Pancreas (tissue), 10 donors: ENCODE measurements at regions not wholly inside any gene's neighbourhood (a gene's known extent, or its start where the extent isn't known, plus 50 kb on each side); places are given as distances from the start of the nearest gene placed in this dataset.

Experiments used
- ATAC-seq, 4 donors: fragments of 200-7000 bp; cut with Tn5 transposase; one replicate each; pipeline versions ENCODE4 v1.8.0 to v1.9.1; 2020; ENCODE audit warnings: mild to moderate bottlenecking in 4 of 4, moderate library complexity in 4 of 4
- DNase-seq, 6 donors: peaks; one replicate each; pipeline ENCODE4 v3.0.0-alpha.2; 2020
- FAIRE-seq: peaks from 2 replicates; lab custom pipeline; 2012; peaks lifted over from hg19 to GRCh38; lab: Jason Lieb, UNC
- H3K27ac ChIP-seq, 4 donors: fragments of 200-600 bp; sonication (generic); 1 replicate in 3 of 4; 2 replicates in 1 of 4; pipeline versions ENCODE4 v1.5.0 to v1.8.0; 2020
- H3K27me3 ChIP-seq, 4 donors: fragments of 200-600 bp; one replicate each; pipeline ENCODE4 v1.8.0; 2021
- H3K36me3 ChIP-seq, 3 donors: fragments of 200-600 bp; sonication (generic) in 1 of 3; one replicate each; pipeline versions ENCODE4 v1.5.0 to v1.8.0; 2020 to 2021
- H3K4me1 ChIP-seq, 3 donors: fragments of 200-600 bp; one replicate each; pipeline ENCODE4 v1.8.0; 2021
- H3K4me3 ChIP-seq, 4 donors: fragments of 200-600 bp; sonication (generic) in 2 of 4; one replicate each; pipeline versions ENCODE4 v1.5.0 to v1.8.0; 2020 to 2021
- H3K9me3 ChIP-seq, 4 donors: fragments of 200-600 bp; one replicate each; pipeline ENCODE4 v1.8.0; 2021
- WGBS, 2 donors: extraction: QIAGEN DNeasy Blood & Tissue Kit; methylation state at CpG; one replicate each; pipeline ENCODE4 v1.1.7; 2013; 5-methylcytosine and 5-hydroxymethylcytosine counted together
- intact Hi-C, 3 donors: fragments of 100-400 bp; cut with DNase I; formaldehyde crosslinking; loops; one replicate each; pipeline versions ENCODE4 v1.11.1 to v1.14.2; 2022
- TF ChIP-seq, protein P1 (sequence below), 4 donors: fragments of 200-600 bp; sonication (generic) in 3 of 4; IDR thresholded peaks; one replicate each; pipeline versions ENCODE4 v1.5.0 to v1.8.0; 2021; ENCODE audit warnings: antibody characterized with exemption in 4 of 4
- donor health status: healthy with polysubstance abuse.
- donor health status: DM: no; HTN: no; CAD: no; lungs with moderate emphysema.
- donor health status: DM: no; HTN: no; CAD: no.
- donor health status: control.
- donor health status: control.
- donor health status: Bipolar disorder and iron deficiency.
- donor health status: DM: yes; HTN: yes; CAD: no.
- donor health status: DM: no; HTN: no; CAD: no.
- donor health status: DM: no; HTN: no; CAD: no.
- donor health status: DM: yes; HTN: yes; CAD: no.

DNA sequence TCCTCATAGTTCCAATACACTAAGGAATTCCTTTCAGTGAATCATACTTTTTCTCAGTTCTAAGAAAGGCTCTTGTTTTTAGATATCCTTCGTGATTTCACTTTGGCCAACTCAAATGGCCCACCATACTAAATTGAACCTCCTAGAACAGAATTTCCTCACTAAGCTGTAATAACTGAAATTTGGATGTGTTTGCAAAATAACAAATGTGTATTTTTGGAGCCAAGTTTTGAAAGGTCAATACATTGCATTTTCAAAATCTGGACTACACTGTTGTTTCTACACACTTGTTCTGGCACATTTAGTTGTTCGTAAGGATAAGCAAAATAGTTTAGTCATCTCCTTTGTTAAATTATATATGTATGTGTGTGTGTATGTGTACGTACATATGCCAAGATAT is 439.0 kb upstream of the STXBP6 start:
- no peaks in the 10 kb centered on the region for H3K4me1 ChIP-seq
- no peaks in the 10 kb centered on the region for H3K9me3 ChIP-seq
- WGBS, 2 donors: 56 to 63% methylated on average over 3 of the region's 3 CpGs

DNA sequence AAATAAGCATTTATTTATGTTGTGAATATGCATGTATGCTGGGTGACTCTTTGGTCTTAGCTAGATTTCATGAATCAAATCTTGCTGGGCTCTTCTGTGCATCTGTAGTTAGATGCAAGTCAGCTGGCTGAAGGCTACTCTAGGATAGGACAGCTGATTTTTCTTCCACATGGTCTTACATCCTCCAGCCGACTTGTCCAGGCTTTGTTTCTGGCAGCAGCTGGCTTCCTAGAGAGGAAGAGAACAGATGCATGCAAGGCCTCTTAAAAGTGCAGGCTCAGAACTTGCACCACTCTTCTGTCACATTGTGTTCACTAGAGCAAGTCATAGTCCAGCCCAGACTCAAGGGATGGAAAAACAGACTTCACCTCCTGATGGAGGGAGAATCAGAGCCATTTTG is 435.4 kb upstream of the STXBP6 start:
- intact Hi-C loops: no loop called here

More for the DNA sequence above, 439.0 kb upstream of the STXBP6 start:
- Histone ChIP-seq H3K36me3 (no peaks in the 10 kb centered on the region), H3K27ac (no peak overlapping the region), H3K4me3 (no peak overlapping the region), H3K27me3 (peaks cover 0 to 8% (median 0%) of the 10 kb centered on the region in 4 donors)
- intact Hi-C loops: no loop called here
- FAIRE-seq: no peak
- TF ChIP-seq, protein P1, sequence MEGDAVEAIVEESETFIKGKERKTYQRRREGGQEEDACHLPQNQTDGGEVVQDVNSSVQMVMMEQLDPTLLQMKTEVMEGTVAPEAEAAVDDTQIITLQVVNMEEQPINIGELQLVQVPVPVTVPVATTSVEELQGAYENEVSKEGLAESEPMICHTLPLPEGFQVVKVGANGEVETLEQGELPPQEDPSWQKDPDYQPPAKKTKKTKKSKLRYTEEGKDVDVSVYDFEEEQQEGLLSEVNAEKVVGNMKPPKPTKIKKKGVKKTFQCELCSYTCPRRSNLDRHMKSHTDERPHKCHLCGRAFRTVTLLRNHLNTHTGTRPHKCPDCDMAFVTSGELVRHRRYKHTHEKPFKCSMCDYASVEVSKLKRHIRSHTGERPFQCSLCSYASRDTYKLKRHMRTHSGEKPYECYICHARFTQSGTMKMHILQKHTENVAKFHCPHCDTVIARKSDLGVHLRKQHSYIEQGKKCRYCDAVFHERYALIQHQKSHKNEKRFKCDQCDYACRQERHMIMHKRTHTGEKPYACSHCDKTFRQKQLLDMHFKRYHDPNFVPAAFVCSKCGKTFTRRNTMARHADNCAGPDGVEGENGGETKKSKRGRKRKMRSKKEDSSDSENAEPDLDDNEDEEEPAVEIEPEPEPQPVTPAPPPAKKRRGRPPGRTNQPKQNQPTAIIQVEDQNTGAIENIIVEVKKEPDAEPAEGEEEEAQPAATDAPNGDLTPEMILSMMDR (IDR thresholded peaks at IDR 0.05): no peak
- ATAC-seq: no peak
- DNase-seq: no peak

DNA sequence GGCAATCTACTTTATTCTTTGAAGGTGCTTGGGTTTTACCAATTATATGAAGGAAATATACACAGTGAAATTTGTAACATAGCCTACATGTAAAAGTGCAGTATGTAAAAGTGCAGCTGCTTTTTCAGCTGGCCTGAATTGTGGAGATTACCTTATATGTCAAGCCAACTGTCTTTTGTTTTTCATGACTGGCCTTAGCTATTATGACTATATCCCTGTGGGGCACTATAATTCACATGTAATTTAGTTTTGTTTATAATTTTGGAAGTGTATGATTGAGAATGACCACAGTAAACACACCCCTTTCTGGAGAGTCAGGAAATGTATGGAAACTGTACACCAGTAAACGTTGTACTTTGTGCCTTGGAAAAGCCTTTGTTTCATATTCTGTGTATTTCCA is 435.0 kb upstream of the STXBP6 start:
- no peaks in the 10 kb centered on the region for H3K9me3 ChIP-seq
- intact Hi-C loops: no loop called here
- ATAC-seq: no peak
- H3K4me1 ChIP-seq: no peaks in the 10 kb centered on the region
- DNase-seq: no peak
- WGBS, 2 donors: 28 to 41% methylated on average over 1 of the region's 1 CpG
- H3K36me3 ChIP-seq: no peaks in the 10 kb centered on the region
- H3K27ac ChIP-seq: no peak overlapping the region
- FAIRE-seq: no peak
- H3K27me3 ChIP-seq: no peaks in the 10 kb centered on the region
- H3K4me3 ChIP-seq: no peak overlapping the region
- TF ChIP-seq, protein P1 (IDR thresholded peaks at IDR 0.05): no peak

More for the DNA sequence above, 435.4 kb upstream of the STXBP6 start:
- Histone ChIP-seq H3K9me3 (no peaks in the 10 kb centered on the region), H3K36me3 (no peaks in the 10 kb centered on the region), H3K4me3 (no peak overlapping the region), H3K27ac (no peak overlapping the region), H3K27me3 (no peaks in the 10 kb centered on the region), H3K4me1 (no peaks in the 10 kb centered on the region)
- no peak for FAIRE-seq
- ATAC-seq: no peak
- TF ChIP-seq, protein P1 (IDR thresholded peaks at IDR 0.05): no peak
- WGBS, 2 donors: 23 to 50% methylated on average over 1 of the region's 1 CpG
- DNase-seq: no peak

DNA sequence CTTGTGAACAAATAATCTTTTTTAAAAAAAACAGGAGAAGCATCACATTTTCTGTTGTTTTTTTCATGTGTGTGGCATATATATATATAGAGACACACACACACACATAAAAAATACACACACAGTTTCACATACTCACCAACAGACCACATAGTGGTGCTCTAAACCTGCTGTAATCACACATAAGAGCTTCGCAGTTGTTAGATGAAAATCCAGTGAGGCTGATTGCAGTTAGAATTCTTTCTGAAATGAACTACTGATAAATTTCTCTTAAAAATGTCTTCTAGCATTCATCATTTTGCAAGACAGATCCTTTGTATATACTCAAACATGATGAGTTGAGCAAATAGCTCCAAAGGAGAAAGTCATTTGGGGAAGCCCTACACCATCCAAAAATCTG is 434.3 kb upstream of the STXBP6 start:
- Histone ChIP-seq H3K9me3 (no peaks in the 10 kb centered on the region), H3K27me3 (no peaks in the 10 kb centered on the region), H3K36me3 (no peaks in the 10 kb centered on the region), H3K4me1 (no peaks in the 10 kb centered on the region), H3K4me3 (no peak overlapping the region), H3K27ac (no peak overlapping the region)
- no peak for DNase-seq
- TF ChIP-seq, protein P1 (IDR thresholded peaks at IDR 0.05): no peak
- no peak for FAIRE-seq
- ATAC-seq: no peak
- 78 to 85% methylated on average over 1 of the region's 1 CpG for WGBS, 2 donors
- intact Hi-C loops: no loop called here

DNA sequence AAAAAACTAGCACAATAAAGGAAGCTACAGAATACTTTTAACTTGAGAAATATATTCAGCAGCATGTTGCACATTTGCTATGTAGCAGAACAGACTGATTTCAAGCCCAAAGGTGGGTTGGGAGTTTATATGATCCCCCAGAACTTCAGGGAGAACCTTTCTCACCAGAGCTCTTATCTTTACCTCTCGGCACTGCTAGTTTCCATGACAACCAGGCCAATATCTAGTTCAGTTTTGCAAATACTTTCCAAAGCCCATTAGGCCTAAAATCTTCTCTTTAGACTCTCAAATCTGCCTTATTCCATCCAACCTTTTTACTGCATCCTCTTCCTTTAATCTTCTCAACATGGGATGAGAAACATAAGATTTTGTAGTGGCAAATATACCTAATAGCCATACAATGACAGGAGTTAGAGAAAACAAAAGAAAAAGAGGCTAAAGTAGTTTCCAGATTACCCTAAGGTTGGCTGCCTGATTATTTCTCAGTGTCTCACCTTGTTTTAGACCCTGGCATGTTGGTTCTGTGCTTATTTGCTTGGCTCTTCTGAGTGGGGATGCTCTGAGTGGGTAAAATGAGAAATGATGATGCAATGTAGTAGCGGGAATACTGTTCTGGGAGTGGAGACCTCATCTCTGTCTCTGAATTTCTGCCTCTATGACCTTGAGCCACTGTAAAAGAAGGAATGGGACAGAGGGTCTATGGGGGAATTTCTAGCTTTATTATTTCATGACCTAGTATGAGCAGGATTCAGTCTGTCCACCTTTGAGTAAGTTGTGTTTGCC is 427.6 kb upstream of the STXBP6 start:
- WGBS, 2 donors: 44 to 53% methylated on average over 2 of the region's 2 CpGs
- H3K36me3 ChIP-seq: no peaks in the 10 kb centered on the region
- no peak overlapping the region for H3K4me3 ChIP-seq
- no peaks in the 10 kb centered on the region for H3K9me3 ChIP-seq
- TF ChIP-seq, protein P1 (IDR thresholded peaks at IDR 0.05): no peak
- ATAC-seq: no peak
- no peak overlapping the region for H3K27ac ChIP-seq
- no peaks in the 10 kb centered on the region for H3K27me3 ChIP-seq
- no peak for DNase-seq
- intact Hi-C loops: no loop called here
- FAIRE-seq: no peak
- no peaks in the 10 kb centered on the region for H3K4me1 ChIP-seq
